ENCODE measurements at regions not wholly inside any gene's neighbourhood (a gene's known extent, or its start where the extent isn't known, plus 50 kb on each side); places are given as distances from the start of the nearest gene placed in this dataset.

DNA sequence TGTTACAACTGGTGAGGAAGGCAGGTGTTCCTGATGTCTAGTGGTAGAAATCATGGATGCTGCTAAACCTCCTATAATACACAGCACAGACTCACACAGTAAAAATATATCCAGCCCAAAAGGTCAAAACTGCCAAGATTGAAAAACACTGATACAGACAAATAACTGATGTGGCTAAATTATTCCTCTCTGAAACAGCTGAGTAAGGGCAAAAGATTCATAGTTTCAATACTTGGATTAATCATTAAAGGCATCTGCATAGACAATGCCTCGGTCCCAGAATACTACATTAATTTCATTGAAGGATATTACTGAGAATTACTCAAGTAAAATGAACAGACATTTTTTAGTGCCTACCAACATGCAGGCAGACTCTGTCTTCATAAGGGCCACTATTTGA, 180.7 kb upstream of the CRIM1 start:
- no peak for TF ChIP-seq EZH2 (IDR thresholded peaks at IDR 0.05; ENCODE audit: low read length, unreplicated experiment)
- TF ChIP-seq, protein P1, sequence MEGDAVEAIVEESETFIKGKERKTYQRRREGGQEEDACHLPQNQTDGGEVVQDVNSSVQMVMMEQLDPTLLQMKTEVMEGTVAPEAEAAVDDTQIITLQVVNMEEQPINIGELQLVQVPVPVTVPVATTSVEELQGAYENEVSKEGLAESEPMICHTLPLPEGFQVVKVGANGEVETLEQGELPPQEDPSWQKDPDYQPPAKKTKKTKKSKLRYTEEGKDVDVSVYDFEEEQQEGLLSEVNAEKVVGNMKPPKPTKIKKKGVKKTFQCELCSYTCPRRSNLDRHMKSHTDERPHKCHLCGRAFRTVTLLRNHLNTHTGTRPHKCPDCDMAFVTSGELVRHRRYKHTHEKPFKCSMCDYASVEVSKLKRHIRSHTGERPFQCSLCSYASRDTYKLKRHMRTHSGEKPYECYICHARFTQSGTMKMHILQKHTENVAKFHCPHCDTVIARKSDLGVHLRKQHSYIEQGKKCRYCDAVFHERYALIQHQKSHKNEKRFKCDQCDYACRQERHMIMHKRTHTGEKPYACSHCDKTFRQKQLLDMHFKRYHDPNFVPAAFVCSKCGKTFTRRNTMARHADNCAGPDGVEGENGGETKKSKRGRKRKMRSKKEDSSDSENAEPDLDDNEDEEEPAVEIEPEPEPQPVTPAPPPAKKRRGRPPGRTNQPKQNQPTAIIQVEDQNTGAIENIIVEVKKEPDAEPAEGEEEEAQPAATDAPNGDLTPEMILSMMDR (conservative IDR thresholded peaks at IDR 0.05; ENCODE audit: low read depth, low read length), result no peak
